Cardiac septum (tissue), 1 donor: ENCODE measurements at regions not wholly inside any gene's neighbourhood (a gene's known extent, or its start where the extent isn't known, plus 50 kb on each side); places are given as distances from the start of the nearest gene placed in this dataset.
"Not testable (repeated sequence)": the region's sequence is repeated elsewhere in the genome, so short reads cannot be mapped to it uniquely, and the experiment has no call there.

Experiments
- DNase-seq: peaks from one replicate; pipeline ENCODE4 v3.0.0-alpha.2; 2020; ENCODE audit warnings: low spot score
- intact Hi-C: fragments of 100-400 bp; cut with DNase I; formaldehyde crosslinking; loops from one replicate; pipeline ENCODE4 v1.14.0; 2022
- donor health status: DM: no; HTN: no; CAD: no.

- DNase-seq, intact Hi-C loops: not testable (repeated sequence)
Observed at GRCh38 chr2:111503844-111504570, 380.0 kb downstream of the ANAPC1 start.

DNA sequence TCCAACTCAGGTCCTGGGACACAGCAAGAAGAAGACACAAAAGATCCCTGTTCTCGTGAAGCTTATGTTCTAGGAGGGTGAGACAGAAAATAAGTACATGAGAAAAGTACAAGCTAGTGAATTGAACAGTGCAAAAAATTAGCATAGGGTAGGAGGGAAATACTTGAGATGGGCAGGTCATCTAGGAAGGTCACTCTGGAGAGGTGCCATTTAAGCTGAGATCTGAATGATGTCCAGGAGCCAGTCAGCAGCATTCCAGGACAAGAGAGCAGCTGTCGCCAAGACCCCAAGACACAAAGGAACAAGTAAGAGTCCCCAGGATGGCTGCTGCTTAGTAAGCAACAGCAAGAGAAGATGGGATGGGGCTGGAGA, 379.4 kb downstream of the ANAPC1 start:
- DNase-seq, intact Hi-C loops: not testable (repeated sequence)

GRCh38 chr2:111505267-111505666, 378.7 kb downstream of the ANAPC1 start:
- intact Hi-C loops, result not testable (repeated sequence)

DNA sequence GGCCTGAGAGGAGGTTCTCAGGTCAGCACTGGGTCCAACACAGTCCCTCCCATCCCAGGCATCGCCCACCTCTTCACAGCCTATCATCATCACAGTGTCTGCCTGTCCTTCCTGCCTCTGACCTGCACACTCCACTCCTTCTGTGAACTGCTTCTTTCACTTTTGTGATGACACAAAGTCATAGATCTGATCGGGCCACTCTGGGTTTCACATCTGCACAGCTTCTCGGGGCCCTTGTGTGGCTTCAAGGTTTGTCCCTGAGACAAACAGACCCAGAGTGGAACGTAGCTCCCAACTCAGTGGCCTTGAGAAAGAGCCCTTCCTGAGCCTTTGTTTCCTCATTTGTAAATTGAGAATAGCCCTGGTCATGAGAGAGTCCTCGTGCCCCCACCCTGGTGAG, 377.1 kb downstream of the ANAPC1 start:
- intact Hi-C loops, DNase-seq: not testable (repeated sequence)

More at GRCh38 chr2:111505267-111505666, 378.7 kb downstream of the ANAPC1 start:
- not testable (repeated sequence) for DNase-seq

GRCh38 chr2:111509225-111509869, 374.6 kb downstream of the ANAPC1 start:
- intact Hi-C loops, DNase-seq: not testable (repeated sequence)

DNA sequence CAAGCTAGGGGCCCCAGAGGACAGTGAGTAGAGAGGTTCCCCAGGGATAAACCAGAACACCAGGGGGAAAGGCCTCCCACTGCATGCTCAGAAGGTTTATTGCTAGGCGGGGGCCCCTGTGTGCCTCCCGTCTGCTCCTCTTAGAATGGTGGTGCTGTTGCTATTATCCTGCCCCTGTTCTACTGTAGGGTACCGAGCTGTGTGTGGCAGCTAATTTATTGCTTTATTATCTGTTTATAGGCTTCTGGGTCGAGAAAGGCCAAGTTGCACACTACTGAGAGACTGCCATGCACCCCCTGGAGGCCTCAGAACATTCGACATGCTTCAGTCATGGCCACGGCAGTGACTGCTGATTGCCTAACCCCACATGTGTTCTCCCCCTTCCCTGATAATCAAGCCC, 373.6 kb downstream of the ANAPC1 start:
- DNase-seq, intact Hi-C loops: not testable (repeated sequence)

- intact Hi-C loops, DNase-seq: not testable (repeated sequence)
Observed at GRCh38 chr2:111511062-111511461, 372.9 kb downstream of the ANAPC1 start.

GRCh38 chr2:111512378-111512777, 371.6 kb downstream of the ANAPC1 start:
- intact Hi-C loops, DNase-seq: not testable (repeated sequence)

- intact Hi-C loops, DNase-seq: not testable (repeated sequence)
Observed at GRCh38 chr2:111514138-111514537, 369.9 kb downstream of the ANAPC1 start.

DNA sequence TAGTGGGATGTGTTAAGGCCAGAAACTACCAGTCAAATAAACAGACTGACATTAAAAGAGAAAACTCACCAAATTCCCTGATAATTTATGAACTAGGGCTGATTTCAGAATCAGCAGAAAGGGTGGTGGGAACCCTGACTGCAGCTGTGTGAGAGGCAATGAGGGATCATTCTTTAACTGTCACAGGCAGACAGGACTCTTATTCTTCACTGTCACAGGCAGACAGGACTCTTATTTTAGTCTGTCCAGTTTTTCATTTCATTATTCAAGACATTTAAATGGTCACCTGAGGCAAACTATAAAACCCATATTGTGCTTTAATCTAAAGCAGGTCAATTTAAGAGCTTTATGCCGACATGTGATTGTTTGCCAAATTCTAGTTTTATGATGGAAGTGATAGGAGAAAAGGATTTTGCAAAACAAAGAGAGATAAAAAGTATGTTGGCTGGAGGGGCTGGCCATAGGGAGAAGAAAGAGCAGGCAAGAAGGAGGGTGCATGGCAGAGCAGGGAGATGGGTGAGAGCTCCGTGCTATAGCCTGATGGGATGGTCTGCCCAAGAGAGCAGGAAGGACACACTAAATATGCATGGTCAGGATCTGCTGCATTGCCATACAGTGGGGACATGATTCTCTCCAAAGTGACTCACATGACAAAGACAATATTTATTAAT, 366.8 kb downstream of the ANAPC1 start:
- intact Hi-C loops, DNase-seq: not testable (repeated sequence)

- DNase-seq, intact Hi-C loops: not testable (repeated sequence)
Observed at GRCh38 chr2:111517721-111518053, 366.3 kb downstream of the ANAPC1 start.

GRCh38 chr2:111519071-111519470, 364.9 kb downstream of the ANAPC1 start:
- intact Hi-C loops, result no loop called here
- DNase-seq, result no peak

DNA sequence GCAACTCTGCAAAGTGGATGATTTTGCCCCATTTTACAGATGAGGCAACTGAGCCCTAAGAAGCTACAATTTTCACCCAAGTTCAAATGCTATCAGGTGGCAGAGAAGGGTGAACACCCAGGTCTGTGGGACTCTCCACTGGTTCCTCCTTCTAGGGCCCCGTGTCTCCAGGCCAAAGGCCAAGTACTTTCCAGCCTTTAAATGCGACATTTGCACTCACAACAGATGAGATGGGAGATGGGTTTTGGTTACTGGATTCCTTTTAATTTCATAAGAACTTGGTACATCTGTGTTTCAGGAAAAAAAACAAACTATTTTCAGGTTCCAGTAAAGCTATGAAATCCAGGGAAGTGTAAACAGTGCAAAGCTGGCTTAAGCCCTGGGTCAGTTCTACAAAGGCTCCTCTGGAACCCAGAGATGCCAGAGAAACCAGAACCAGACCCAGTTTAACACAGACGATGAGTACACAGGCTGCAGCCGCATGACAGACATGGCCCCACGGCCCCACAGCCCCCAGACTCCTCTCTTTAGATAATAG, 361.7 kb downstream of the ANAPC1 start:
- no peak for DNase-seq
- intact Hi-C loops, result no loop called here

- intact Hi-C loops, result no loop called here
- DNase-seq, result no peak
Observed at GRCh38 chr2:111523009-111523408, 361.0 kb downstream of the ANAPC1 start.

DNA sequence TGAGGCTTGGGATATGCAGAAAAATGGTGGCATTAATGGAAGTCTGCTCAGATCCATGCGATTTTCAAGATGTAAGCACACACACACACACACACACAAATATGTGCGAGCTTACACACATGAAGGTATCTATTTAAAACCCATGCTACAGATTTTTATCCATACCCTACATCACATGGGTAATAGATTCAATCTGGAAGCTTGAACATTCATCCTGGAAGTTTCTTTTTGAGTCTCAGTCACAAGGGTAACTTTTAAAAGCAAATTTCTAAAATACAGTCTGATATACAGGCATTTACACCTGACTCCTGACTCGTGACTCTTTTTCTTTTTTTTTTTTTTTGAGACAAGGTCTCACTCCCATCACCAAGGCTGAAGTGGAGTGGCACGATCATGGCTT, 359.0 kb downstream of the ANAPC1 start:
- DNase-seq, intact Hi-C loops: not testable (repeated sequence)

DNA sequence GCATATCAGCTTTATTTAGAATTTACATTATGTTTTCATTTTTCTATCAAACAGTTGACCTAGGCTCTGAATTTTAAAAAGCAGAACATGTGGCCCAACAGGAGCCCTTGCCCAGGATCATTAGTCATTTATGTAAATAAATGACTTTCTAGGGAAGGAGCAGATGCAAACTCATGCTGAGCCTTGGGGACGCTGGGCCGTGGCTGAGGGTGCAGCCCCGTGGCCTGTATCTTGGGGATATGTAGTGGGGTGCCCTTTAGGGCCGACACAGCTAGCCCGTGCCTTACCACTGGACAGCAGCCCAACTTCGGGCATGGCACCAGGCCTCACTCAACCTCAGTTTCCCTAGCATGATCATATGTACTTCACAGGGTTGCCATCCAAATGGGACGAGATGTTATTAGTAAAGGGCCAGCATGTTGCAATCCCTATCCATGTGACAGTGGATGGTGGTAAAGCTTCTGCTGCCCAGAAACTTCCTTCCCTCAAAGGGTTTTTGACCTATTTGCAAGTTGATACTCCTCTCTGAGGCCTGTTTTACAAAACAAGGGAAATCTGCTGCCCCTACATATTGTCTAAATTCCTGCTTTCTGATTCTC, 357.9 kb downstream of the ANAPC1 start:
- intact Hi-C loops, DNase-seq: not testable (repeated sequence)

- intact Hi-C loops, result not testable (repeated sequence)
Observed at GRCh38 chr2:111527707-111528400, 356.1 kb downstream of the ANAPC1 start.

DNA sequence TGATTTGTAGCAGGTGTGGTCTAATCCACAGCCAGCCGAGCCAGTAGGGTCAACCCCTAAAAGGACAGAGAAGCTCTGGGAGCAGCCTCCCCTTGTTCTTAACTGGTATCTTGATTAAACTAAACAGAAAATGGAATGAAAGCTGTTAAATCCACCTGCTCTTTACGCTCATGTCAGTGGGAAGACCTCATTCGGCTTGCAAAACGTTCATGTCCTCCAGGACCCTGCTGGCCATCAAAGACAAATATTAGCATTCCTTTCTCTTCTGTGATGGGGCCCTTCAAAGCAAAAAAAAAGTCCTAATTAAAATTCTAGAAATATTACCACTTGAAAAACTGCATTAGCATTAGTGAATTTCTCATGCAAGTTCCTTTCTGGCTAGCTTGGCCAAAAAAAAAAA, 355.0 kb downstream of the ANAPC1 start:
- DNase-seq, intact Hi-C loops: not testable (repeated sequence)

More at GRCh38 chr2:111527707-111528400, 356.1 kb downstream of the ANAPC1 start:
- DNase-seq, result not testable (repeated sequence)

DNA sequence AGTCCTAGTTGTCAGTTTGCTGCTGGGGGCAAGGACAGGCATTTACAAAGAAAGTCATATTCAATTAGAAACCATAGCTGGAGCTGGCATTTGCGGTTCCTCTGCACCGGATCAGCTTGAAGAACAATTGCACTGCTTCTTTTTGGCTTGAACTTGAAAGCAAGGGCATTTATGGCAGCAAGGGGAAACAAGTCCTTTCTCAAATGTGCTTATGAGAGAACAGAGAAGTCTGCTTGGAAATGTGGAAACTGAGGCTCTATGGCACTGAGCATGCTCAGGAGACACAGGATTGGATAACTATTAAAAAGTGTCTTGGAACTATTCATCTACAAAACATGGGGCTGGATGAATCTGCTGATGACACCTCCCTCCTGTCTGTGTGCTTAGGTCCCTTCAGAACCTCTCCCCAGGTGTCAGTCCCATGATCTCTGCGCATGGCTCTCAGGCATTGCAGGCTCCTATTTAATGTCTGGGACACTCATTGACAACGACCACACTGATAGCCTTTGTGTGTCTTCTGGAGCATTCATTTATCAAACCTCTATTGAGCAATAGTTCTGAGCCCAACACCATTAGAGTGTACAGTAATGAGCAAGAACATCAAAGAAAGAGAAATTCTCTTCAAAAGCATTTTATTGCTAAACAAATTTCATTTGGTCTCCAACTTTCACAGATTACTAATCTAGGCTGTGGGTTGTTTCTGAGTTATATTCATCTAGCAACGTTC, 353.6 kb downstream of the ANAPC1 start:
- DNase-seq, intact Hi-C loops: not testable (repeated sequence)
